ENCODE measurements at regions not wholly inside any gene's neighbourhood (a gene's known extent, or its start where the extent isn't known, plus 50 kb on each side); places are given as distances from the start of the nearest gene placed in this dataset.

- TF ChIP-seq, protein P1, sequence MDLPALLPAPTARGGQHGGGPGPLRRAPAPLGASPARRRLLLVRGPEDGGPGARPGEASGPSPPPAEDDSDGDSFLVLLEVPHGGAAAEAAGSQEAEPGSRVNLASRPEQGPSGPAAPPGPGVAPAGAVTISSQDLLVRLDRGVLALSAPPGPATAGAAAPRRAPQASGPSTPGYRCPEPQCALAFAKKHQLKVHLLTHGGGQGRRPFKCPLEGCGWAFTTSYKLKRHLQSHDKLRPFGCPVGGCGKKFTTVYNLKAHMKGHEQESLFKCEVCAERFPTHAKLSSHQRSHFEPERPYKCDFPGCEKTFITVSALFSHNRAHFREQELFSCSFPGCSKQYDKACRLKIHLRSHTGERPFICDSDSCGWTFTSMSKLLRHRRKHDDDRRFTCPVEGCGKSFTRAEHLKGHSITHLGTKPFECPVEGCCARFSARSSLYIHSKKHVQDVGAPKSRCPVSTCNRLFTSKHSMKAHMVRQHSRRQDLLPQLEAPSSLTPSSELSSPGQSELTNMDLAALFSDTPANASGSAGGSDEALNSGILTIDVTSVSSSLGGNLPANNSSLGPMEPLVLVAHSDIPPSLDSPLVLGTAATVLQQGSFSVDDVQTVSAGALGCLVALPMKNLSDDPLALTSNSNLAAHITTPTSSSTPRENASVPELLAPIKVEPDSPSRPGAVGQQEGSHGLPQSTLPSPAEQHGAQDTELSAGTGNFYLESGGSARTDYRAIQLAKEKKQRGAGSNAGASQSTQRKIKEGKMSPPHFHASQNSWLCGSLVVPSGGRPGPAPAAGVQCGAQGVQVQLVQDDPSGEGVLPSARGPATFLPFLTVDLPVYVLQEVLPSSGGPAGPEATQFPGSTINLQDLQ (CRISPR knock-in tag; IDR thresholded peaks at IDR 0.05) = no peak
- TF ChIP-seq ZNF337 (CRISPR knock-in tag; IDR thresholded peaks at IDR 0.05; ENCODE audit: borderline replicate concordance, low read depth) (0 out of 2 replicates have a peak, but pooled peaks have one; percentile 81), ZNF431 (CRISPR knock-in tag; IDR thresholded peaks at IDR 0.05; ENCODE audit: borderline replicate concordance, low read depth) (peak; percentile 79; the same call in 1 of the 2 replicates), U2AF1 (optimal IDR thresholded peaks at IDR 0.05; ENCODE audit: low read depth, low read length) (no peak), ZSCAN5A (CRISPR knock-in tag; IDR thresholded peaks at IDR 0.05; ENCODE audit: borderline replicate concordance) (peak; percentile 94; the same call in 1 of the 2 replicates), SMARCE1 (IDR thresholded peaks at IDR 0.05; ENCODE audit: borderline replicate concordance) (no peak), KLF9 (CRISPR knock-in tag; IDR thresholded peaks at IDR 0.05; ENCODE audit: low read depth) (peak; percentile 87; the same call in 1 of the 2 replicates), ZNF451 (CRISPR knock-in tag; IDR thresholded peaks at IDR 0.05) (peak; percentile 37; the same call in 1 of the 2 replicates), ZNF605 (CRISPR knock-in tag; IDR thresholded peaks at IDR 0.05) (no peak), BORCS8-MEF2B (CRISPR knock-in tag; IDR thresholded peaks at IDR 0.05) (no peak), ZNF567 (CRISPR knock-in tag; IDR thresholded peaks at IDR 0.05; ENCODE audit: borderline replicate concordance) (peak; percentile 84; the same call in 1 of the 2 replicates), ZNF790 (CRISPR knock-in tag; IDR thresholded peaks at IDR 0.05; ENCODE audit: borderline replicate concordance) (no peak; the same call in 1 of the 2 replicates), ETV5 (CRISPR knock-in tag; IDR thresholded peaks at IDR 0.05; ENCODE audit: borderline replicate concordance) (peak; percentile 81; the same call in 1 of the 2 replicates), ESRRA (CRISPR knock-in tag; IDR thresholded peaks at IDR 0.05; ENCODE audit: low read depth) (peak; percentile 46; the same call in 1 of the 2 replicates), TFAP4 (IDR thresholded peaks at IDR 0.05; ENCODE audit: borderline replicate concordance, low read depth) (peak; percentile 54; the same call in 1 of the 2 replicates), TAF1 (CRISPR knock-in tag; IDR thresholded peaks at IDR 0.05) (no peak), TGIF2 (CRISPR knock-in tag; IDR thresholded peaks at IDR 0.05) (peak; percentile 96; the same call in 1 of the 2 replicates), ZBTB14 (CRISPR knock-in tag; IDR thresholded peaks at IDR 0.05) (no peak), ZNF343 (CRISPR knock-in tag; IDR thresholded peaks at IDR 0.05) (no peak)
- TF ChIP-seq, protein P2, sequence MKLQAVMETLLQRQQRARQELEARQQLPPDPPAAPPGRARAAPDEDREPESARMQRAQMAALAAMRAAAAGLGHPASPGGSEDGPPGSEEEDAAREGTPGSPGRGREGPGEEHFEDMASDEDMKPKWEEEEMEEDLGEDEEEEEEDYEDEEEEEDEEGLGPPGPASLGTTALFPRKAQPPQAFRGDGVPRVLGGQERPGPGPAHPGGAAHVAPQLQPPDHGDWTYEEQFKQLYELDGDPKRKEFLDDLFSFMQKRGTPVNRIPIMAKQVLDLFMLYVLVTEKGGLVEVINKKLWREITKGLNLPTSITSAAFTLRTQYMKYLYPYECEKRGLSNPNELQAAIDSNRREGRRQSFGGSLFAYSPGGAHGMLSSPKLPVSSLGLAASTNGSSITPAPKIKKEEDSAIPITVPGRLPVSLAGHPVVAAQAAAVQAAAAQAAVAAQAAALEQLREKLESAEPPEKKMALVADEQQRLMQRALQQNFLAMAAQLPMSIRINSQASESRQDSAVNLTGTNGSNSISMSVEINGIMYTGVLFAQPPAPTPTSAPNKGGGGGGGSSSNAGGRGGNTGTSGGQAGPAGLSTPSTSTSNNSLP (IDR thresholded peaks at IDR 0.05; ENCODE audit: low read depth, low read length) = peak; percentile 97
Measured at GRCh38 chr6:11434565-11435326, 102.8 kb upstream of the TMEM170B start (continued).

All from HepG2 (cell line).